Right lung (tissue), 2 donors: ENCODE measurements at regions not wholly inside any gene's neighbourhood (a gene's known extent, or its start where the extent isn't known, plus 50 kb on each side); places are given as distances from the start of the nearest gene placed in this dataset.

Experiments used
- DNase-seq, 2 donors: peaks; one replicate each; pipeline ENCODE4 v3.0.0-alpha.2; 2013

- no peak for DNase-seq
Measured at GRCh38 chr3:147589016-147589415, 179.9 kb downstream of the ZIC1 start.

- DNase-seq = no peak
Measured at GRCh38 chr3:147604136-147604535, 195.0 kb downstream of the ZIC1 start.

DNA sequence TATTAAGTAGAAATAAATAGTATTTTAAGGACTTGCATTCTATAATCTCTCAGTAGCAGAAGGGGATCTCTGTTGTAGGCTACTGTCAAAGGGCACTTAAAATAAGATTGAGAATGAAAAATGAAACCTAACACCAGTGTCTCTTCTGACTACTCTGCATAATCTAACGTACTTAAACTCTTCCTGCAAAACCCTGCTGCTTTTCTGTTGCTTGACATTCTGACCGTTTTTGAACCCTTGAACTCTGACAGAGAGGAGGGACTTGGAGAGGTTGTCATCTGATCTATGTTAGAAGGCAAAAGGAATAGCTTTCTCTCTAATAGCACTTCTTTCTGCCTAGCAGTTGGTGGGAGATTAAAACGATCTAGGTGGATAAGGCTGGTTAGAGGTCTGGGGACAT is 204.6 kb downstream of the ZIC1 start:
- DNase-seq = no peak

DNA sequence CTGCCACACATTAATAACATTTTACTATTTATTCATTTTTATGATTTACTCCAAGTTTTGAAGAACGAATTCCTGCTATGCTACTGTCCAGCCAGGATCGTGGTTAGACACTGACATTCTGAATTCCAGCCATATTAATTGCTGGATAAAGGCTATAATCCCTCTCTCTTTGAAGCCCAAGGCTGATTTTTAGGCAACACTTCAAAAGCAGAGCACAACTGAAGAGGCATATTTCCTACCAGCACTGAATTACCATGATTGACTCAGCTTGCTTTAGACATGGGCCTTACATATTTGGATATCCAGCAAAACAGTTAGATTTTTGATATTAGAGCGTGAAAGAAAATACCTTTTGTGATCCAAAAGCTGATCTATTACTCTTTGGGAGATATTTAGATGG is 205.0 kb downstream of the ZIC1 start:
- no peak for DNase-seq

DNA sequence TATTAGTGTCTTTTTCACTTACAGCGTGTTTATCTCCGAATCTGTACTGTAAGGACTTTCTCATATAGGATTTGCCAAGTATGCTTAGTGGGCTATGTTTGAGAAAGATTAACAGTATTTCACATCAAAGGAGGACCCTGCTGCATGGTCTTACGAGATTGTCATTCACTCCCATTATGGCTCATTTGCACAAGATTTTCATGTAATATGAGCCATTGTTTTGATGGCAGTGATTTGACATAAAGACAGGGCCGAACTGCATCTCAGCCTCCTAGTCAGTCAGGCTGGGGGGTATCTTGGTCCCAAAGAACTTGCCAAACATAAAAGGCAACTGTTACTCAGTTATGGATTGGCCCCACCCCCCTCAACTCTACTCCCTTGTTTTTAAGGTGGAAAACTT is 205.9 kb downstream of the ZIC1 start:
- DNase-seq = no peak

DNA sequence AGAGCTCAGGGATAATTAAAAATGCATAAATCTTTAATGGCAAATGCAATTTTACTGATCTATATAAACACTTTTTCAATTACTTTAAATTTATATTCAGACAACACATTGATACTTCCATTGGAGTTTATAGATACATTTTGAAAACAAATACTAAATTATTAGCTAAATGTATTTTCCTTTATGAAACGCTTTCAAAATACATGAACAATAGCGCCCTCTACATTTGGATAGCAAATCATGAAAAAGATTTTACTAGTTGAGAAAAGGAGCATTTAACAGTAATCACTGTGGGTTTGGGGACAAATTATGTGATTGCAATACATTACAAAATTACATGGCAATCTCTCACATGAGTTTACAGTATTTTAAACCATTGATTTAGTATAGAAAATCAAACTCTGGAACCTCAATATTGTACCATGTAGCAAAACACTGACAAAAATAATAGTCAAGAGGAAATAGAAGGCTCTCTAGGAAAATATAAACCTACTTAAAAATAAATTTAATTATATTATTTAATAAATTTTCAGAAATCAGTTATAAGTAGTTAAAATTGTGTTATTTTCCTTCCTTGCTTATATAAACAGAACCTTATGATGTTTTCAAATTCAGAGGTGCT is 207.9 kb downstream of the ZIC1 start:
- no peak for DNase-seq

DNA sequence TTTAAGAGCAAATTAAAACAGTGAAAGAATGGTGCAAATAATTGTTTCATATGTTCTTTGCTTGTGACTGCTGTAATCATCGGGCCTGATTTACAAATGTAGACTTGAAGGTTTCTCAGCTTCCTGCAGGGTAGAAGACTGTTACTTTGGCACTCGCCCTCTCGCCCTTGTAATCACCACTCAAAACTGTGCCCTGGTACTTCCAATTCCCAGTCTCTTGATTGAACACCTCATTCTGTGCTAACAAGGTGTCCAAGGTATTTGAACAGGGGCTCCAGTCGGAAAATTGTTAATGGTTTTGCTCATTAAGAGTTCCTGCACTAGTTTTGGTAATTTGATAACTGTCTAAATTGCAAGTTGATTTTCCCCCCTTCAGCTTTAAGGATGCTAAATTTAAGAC is 209.5 kb downstream of the ZIC1 start:
- no peak for DNase-seq

DNA sequence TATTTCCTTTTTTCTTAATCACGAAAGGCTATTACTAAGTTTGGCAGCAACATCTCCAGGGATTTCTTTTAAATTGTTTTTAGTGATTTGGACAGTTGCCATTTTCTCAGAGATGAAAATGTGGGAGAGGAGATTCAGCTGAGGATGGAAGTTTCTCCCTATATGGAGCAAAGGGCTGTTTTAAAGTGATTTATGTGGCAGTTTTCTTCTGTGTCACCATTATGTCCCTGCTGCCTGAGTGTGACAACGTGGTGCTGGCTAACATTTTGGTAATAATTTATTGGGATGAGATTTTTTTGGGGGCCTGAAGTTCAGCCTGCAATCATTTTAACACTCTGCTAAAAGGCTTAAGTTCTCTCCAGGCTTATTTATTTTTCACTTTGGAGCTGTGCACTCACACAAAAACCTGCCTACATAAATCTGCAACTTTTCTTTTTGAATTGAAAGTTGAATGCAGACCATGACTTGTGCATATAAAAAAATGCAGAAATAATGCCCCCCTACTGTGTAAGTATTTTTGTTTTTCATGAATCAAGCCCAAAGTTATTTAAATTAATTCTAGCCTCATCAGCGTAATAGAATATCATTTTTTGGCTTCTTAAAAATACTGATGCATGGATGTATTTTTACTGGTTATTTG is 210.9 kb downstream of the ZIC1 start:
- no peak for DNase-seq

- no peak for DNase-seq
Measured at GRCh38 chr3:147620906-147621305, 211.7 kb downstream of the ZIC1 start.

DNA sequence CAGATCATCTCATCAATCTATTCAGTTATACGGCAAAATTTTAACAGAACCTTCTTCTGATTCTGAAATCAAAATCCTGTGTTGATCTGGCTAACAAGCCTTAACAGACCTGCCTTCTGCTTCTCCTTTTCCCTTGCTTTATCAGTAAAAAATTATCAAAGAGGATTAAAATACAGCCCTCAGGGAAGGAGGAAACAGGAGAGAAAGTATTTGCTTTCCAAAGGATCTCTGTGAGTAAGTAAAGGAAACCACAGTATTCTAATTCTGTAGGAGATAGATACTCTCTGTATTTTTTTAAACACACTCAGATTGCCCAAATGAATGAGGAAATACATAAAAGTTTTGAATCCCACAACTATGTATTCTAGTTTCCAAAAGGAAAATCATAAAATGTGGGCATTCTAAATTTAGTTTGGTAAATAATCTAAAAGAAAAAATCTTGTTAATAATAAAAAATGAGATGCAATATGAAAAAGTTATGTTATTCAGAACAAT is 221.8 kb downstream of the ZIC1 start:
- DNase-seq = no peak

GRCh38 chr3:147640781-147641180 is 231.6 kb downstream of the ZIC1 start:
- no peak for DNase-seq

- no peak for DNase-seq
Measured at GRCh38 chr3:147645761-147646160, 236.6 kb downstream of the ZIC1 start.

GRCh38 chr3:147649475-147649874 is 240.3 kb downstream of the ZIC1 start:
- no peak for DNase-seq

DNA sequence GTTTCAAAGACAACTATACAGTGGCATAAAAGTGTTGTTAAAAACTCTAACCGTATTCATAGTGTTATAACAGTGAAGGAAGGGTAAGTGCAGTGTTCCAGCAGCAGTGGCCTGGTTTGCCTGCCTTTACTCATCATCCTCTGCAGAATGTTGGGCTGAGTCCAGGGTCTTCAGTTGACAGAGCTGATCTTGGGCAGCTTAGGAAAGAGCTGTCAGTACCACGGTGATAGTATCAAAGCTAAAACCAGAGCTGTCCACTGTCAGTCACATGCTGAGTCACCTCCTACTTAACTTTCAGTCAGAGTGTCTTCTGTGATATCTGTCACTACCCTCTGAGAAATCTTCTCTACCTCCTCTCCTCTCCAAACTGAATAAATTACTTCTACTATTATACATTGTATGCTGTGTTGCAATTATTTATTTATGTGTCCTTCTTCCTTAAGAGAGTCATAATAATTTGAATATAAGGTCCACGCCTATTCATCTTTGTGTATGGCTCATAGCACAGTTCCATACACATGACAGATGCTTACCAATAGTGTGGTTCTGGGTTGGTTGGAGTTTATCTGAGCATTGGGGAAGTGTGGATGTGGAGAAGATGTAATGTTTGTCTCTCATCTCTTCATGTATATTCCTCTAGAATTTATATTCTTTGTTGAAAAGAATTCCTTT is 242.1 kb downstream of the ZIC1 start:
- no peak for DNase-seq

GRCh38 chr3:147652651-147653366 is 243.6 kb downstream of the ZIC1 start:
- no peak for DNase-seq

DNA sequence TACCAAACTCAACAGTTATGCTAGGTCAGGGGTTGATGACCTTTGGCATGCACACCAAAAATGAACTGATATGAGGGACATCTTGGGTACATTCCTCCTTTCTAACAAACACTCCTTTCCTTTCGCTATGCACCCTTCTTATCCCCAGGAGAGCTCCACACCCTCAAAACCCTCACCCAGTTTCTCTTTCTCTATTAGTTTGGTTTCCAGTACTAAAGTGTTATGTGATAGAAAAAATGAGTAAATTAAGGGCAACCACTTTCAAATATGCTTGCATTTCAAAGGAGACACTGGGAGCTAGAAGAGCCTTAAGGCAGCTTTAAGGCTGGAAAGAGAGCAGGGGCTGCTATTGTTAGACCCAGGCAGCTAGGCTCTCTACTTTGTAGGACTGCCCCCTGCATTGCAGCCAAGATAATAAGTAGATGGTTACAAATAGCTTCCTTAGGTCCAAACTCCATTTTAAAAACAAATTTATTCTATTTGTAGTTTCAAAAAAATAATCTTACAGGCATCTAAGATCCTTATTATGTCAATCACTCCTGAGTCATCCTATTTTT is 244.3 kb downstream of the ZIC1 start:
- no peak for DNase-seq

- DNase-seq = no peak
Measured at GRCh38 chr3:147654827-147655226, 245.7 kb downstream of the ZIC1 start.

DNA sequence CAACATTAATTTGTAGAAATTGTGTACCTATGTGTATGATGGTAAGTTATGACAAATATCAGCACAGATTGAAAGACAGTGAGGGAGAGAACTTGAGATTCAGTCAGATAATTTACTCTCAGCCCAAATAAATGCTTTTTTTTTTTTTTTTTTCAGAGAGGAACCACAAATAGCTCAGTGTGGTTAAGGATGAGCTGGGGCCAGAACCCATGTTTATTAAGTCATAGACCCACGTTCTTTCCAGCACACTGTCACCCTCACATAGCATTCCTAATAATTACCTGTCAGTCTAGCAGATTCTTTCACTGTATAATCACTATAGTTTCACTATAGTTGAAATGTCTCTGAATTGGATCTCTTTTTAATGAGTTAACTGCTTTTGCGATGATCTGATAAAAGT is 246.1 kb downstream of the ZIC1 start:
- no peak for DNase-seq

- DNase-seq = no peak
Measured at GRCh38 chr3:147656023-147656422, 246.9 kb downstream of the ZIC1 start.

- DNase-seq = no peak
Measured at GRCh38 chr3:147661916-147662315, 252.8 kb downstream of the ZIC1 start.

DNA sequence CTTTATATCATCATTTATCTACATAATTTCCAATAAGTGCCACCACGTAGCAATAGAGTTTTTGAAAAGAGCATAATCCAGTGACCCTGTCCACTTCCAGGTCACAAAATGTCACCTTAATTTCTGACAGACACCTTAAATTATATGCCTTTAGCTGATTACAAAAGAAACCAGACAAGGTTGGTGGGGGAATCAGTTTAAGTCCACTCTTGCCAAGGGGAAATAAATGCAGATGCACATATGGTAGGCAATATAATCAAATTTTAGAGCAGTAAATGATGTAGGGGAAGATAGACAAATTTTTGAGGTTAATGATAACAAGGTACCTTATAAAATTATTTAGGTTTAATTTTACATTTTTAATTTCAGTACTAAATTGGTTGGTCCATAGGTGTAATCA is 253.5 kb downstream of the ZIC1 start:
- DNase-seq = no peak

DNA sequence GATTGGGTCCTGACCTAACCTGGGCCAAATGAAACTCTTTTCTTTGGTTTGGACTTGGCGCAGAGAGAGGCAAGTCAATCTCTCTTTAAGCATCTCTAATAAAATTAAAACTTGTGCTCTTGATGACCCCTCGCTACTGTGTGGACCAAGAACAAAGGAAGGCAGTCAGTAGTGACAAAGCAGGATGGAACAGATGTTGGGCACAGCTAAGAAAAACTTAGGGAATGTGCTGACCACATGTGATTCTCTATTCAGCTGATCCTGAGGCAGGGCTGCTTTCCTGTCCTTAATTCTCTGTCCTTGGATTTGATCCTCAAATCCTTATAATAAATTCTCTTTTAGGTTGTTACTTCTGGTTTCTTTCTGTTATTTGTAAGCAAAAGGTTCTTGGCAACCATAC is 259.9 kb downstream of the ZIC1 start:
- DNase-seq = no peak
